K562 (cell line): ENCODE measurements at regions not wholly inside any gene's neighbourhood (a gene's known extent, or its start where the extent isn't known, plus 50 kb on each side); places are given as distances from the start of the nearest gene placed in this dataset.
A peak's percentile ranks its signal among the peaks of the same experiment; 100 is the strongest.

Experiments
- ATAC-seq: fragments of 200-7000 bp; cut with Tn5 transposase; 3 replicates; pipeline ENCODE4 v1.9.1; 2020; ENCODE audit warnings: moderate library complexity
- BruUV-seq: library from RNA; stranded (reverse); fragments of 400-500 nt; replicated peaks from 2 replicates; lab custom pipeline; 2021; lab: Mats Ljungman, UMichigan
- CTCF ChIA-PET: fragments of 300-600 bp; formaldehyde crosslinking; extraction: SDS; loops from one replicate; lab custom pipeline; 2021; ENCODE audit warnings: low intra/inter-chr PET ratio; lab: Yijun Ruan, JAX
- POLR2A ChIA-PET: fragments of 300-600, 350-650 bp; sonication (Branson Sonifier 250); formaldehyde crosslinking; extraction: SDS; loops from one replicate; lab custom pipeline; 2021; ENCODE audit warnings: antibody characterized with exemption, inconsistent platforms; lab: Yijun Ruan, JAX
- DNase-seq, 4 experiments: peaks; one replicate each; pipeline versions ENCODE4 v3.0.0 to v3.0.0-alpha.2; 2011 to 2018; ENCODE audit warnings: low spot score in 3 of 4, mixed read lengths in 3 of 4; ENCODE audit errors: extremely low read depth in 1 of 4
- FAIRE-seq: peaks from 2 replicates; lab custom pipeline; 2011; peaks lifted over from hg19 to GRCh38; lab: Jason Lieb, UNC
- H2AFZ ChIP-seq: 2 replicates; pipeline ENCODE4 v1.6.0; 2011; ENCODE audit warnings: low read depth, low read length, control low read depth, inconsistent platforms
- H3K27ac ChIP-seq: fragments of 200-600 bp; 3 replicates; pipeline ENCODE4 v1.8.0; 2011; ENCODE audit warnings: low read depth, mild to moderate bottlenecking, control low read depth, inconsistent platforms, low read length, moderate library complexity, mixed read lengths; ENCODE audit errors: extremely low read depth
- H3K27me3 ChIP-seq, 2 experiments: fragments of 300-600 bp in 1 of 2; 2 replicates in 1 of 2; 3 replicates in 1 of 2; pipeline versions ENCODE4 v1.6.0 to v1.8.0; 2011; ENCODE audit warnings: inconsistent platforms in 2 of 2, low read length in 2 of 2, mild to moderate bottlenecking in 1 of 2, mixed read lengths in 1 of 2, moderate library complexity in 1 of 2; ENCODE audit not compliant: control insufficient read depth in 2 of 2, insufficient read depth in 2 of 2
- H3K36me3 ChIP-seq: fragments of 300-600 bp; 3 replicates; pipeline ENCODE4 v1.8.0; 2011; ENCODE audit warnings: mild to moderate bottlenecking, low read length, inconsistent platforms; ENCODE audit not compliant: control insufficient read depth, insufficient read depth
- H3K4me1 ChIP-seq, 2 experiments: fragments of 200-600 bp in 1 of 2; replicated peaks in 1 of 2; 2 replicates in 1 of 2; 3 replicates in 1 of 2; pipeline versions ENCODE4 v1.5.1 to v1.8.0; 2011; ENCODE audit warnings: inconsistent platforms in 2 of 2, low read length in 2 of 2, mild to moderate bottlenecking in 1 of 2, mixed read lengths in 1 of 2, moderate library complexity in 1 of 2; ENCODE audit not compliant: control insufficient read depth in 2 of 2, insufficient read depth in 2 of 2
- H3K4me2 ChIP-seq: 2 replicates; pipeline ENCODE4 v1.6.1; 2011; ENCODE audit warnings: low read length, control low read depth, inconsistent platforms, mixed read lengths; ENCODE audit not compliant: insufficient read depth
- H3K4me3 ChIP-seq: fragments of 200-600 bp; sonication (generic), shearing (Covaris generic); 2 replicates; pipeline ENCODE4 v1.5.1; 2016; ENCODE audit warnings: control low read depth, inconsistent platforms
- H3K79me2 ChIP-seq: fragments of 200-600 bp; 3 replicates; pipeline ENCODE4 v1.8.0; 2011; ENCODE audit warnings: low read length, inconsistent platforms; ENCODE audit not compliant: control insufficient read depth, insufficient read depth
- H3K9ac ChIP-seq, 2 experiments: 2 replicates each; pipeline versions ENCODE4 v1.6.0 to v1.6.1; 2011; ENCODE audit warnings: low read depth in 2 of 2, low read length in 2 of 2, control low read depth in 1 of 2, inconsistent platforms in 1 of 2, mild to moderate bottlenecking in 1 of 2, mixed read lengths in 1 of 2; ENCODE audit not compliant: insufficient read depth in 1 of 2
- H3K9me1 ChIP-seq: one replicate; pipeline ENCODE4 v1.6.0; 2011; ENCODE audit warnings: inconsistent platforms, mild to moderate bottlenecking, low read length, moderate library complexity; ENCODE audit not compliant: control insufficient read depth, insufficient read depth
- H3K9me3 ChIP-seq: replicated peaks from 2 replicates; pipeline ENCODE4 v1.5.1; 2011; ENCODE audit warnings: low read depth, low read length, inconsistent platforms; ENCODE audit not compliant: control insufficient read depth, insufficient read depth
- H4K20me1 ChIP-seq: replicated peaks from 2 replicates; pipeline ENCODE4 v1.6.1; 2011; ENCODE audit warnings: low read length, inconsistent platforms, mixed read lengths; ENCODE audit not compliant: control insufficient read depth, insufficient read depth
- C11orf30 ChIP-seq: fragments of 450-650 bp; IDR thresholded peaks from 2 replicates; pipeline ENCODE4 v1.6.1; 2016; ENCODE audit warnings: low read depth, mild to moderate bottlenecking
- GATA2 ChIP-seq: sonication (generic); formaldehyde crosslinking; IDR thresholded peaks from 2 replicates; pipeline ENCODE4 v1.4.0; 2020; ENCODE audit warnings: mild to moderate bottlenecking, missing genetic modification reagents
- HIVEP1 ChIP-seq: fragments of 250-450 bp; sonication (Bioruptor Pico); IDR thresholded peaks from 2 replicates; pipeline ENCODE4 v1.4.0; 2020; ENCODE audit warnings: mild to moderate bottlenecking
- MAFF ChIP-seq: IDR thresholded peaks from 2 replicates; pipeline ENCODE4 v1.6.1; 2012; ENCODE audit warnings: low read length, improper control_type of control experiment
- MAFG ChIP-seq: fragments of 450-650 bp; conservative IDR thresholded peaks from 2 replicates; pipeline ENCODE4 v1.6.1; 2016; ENCODE audit warnings: missing genetic modification characterization, missing compliant biosample characterization
- MAFK ChIP-seq: IDR thresholded peaks from 2 replicates; pipeline ENCODE4 v1.6.1; 2011; ENCODE audit warnings: low read length, improper control_type of control experiment
- NFRKB ChIP-seq: fragments of 450-650 bp; IDR thresholded peaks from 2 replicates; pipeline ENCODE4 v1.6.1; 2016; ENCODE audit warnings: low read depth
- TAL1 ChIP-seq: fragments of 450-650 bp; IDR thresholded peaks from 2 replicates; pipeline ENCODE4 v1.6.1; 2016; ENCODE audit warnings: mild to moderate bottlenecking
- ZFP36 ChIP-seq: fragments of 150-350 bp; IDR thresholded peaks from 2 replicates; pipeline ENCODE4 v1.6.1; 2018; ENCODE audit warnings: low read length, low read depth; ENCODE audit not compliant: partially characterized antibody
- ZNF3 ChIP-seq: fragments of 250-450 bp; sonication (Bioruptor Pico); IDR thresholded peaks from 2 replicates; pipeline ENCODE4 v1.5.0; 2021; ENCODE audit warnings: mild to moderate bottlenecking, moderate library complexity
- ZNF316 ChIP-seq: fragments of 450-650 bp; IDR thresholded peaks from 2 replicates; pipeline ENCODE4 v1.6.1; 2016
- WGBS: fragments of 100-300 bp; shearing (Covaris generic); methylation state at CpG from one replicate; pipeline ENCODE4 v1.1.6; 2016; ENCODE audit warnings: low coverage, mixed read lengths; ENCODE audit not compliant: insufficient coverage; ENCODE audit errors: missing lambda C conversion rate; 5-methylcytosine and 5-hydroxymethylcytosine counted together
- in situ Hi-C: fragments of 300-500 bp; cut with MboI; formaldehyde crosslinking; loops from 4 replicates; pipeline ENCODE4 v1.15.0; 2018; ENCODE audit warnings: inconsistent platforms, mixed read lengths
- intact Hi-C: fragments of 100-400 bp; cut with micrococcal nuclease; formaldehyde crosslinking; loops from 2 replicates; pipeline ENCODE4 v1.14.2; 2022
- TF ChIP-seq, protein P1 (sequence below): sonication (generic); formaldehyde crosslinking; IDR thresholded peaks from 2 replicates; pipeline ENCODE4 v1.8.0; 2022; ENCODE audit warnings: mild to moderate bottlenecking, missing genetic modification reagents
- TF ChIP-seq, protein P2 (sequence below): sonication (generic); formaldehyde crosslinking; IDR thresholded peaks from 2 replicates; pipeline ENCODE4 v1.8.0; 2022; ENCODE audit warnings: missing genetic modification reagents, mild to moderate bottlenecking, borderline replicate concordance

DNA sequence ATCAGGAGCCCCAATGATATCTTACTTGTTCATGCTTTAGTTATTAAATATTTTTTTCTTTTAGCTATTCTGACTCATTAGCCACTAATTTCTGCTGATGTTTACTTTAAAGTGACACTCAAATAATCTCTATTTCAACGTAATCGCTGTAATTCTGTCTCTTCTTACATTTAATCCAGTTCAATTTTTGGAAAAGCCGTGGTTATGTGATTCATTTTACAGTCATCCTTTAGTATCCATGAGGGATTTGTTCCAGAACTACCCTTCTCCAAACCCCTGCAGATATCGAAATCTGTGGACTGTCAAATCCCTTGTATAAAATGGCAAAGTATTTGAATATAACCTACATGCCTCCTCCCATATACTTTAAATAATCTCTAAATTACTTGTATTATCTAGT is 1103.4 kb downstream of the LRFN5 start:
- Histone ChIP-seq H3K9ac (no peak overlapping the region), H3K36me3 (no peaks in the 10 kb centered on the region), H3K4me2 (no peak overlapping the region), H3K4me1 (no peaks in the 10 kb centered on the region), H3K79me2 (no peaks in the 10 kb centered on the region), H2AFZ (no peak overlapping the region), H3K27ac (no peak overlapping the region), H3K27me3 (no peaks in the 10 kb centered on the region), H3K9me3 (no peaks in the 10 kb centered on the region), H4K20me1 (no peaks in the 10 kb centered on the region), H3K9me1 (no peaks in the 10 kb centered on the region), H3K4me3 (no peak overlapping the region)
- CTCF ChIA-PET: no interaction called here
- TF ChIP-seq GATA2 (CRISPR knock-in tag) (no peak), NFRKB (no peak), ZFP36 (no peak), TAL1 (no peak)
- TF ChIP-seq, protein P1, sequence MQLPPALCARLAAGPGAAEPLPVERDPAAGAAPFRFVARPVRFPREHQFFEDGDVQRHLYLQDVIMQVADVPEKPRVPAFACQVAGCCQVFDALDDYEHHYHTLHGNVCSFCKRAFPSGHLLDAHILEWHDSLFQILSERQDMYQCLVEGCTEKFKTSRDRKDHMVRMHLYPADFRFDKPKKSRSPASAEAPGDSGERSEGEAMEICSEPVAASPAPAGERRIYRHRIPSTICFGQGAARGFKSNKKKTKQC (CRISPR knock-in tag): no peak
- intact Hi-C loops: no loop called here
- no TSS peak for BruUV-seq
- 0% methylated on average over 4 of the region's 4 CpGs for WGBS
- in situ Hi-C loops: no loop called here
- no peak for DNase-seq
- no peak for FAIRE-seq
- ATAC-seq: no peak
- POLR2A ChIA-PET: no interaction called here

DNA sequence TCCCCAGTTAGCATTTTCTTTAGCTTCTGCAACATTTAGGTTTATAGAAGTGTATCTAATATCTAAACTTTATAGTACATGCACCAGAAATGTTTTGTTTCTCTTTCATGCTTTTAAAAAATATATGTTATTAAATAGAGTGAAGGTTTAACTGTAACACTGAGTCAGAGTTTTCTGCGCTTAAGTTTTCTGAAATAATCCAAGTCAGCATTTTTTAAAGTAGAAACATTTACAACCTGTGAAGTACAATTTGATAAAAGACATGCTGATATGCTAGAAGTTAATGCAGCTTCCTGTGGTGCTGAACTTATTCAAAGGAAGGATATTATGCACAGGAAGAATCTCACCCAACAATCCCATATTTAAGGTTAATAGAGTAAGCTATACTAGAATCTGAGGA is 1096.8 kb downstream of the LRFN5 start:
- Histone ChIP-seq H3K4me2 (no peak overlapping the region), H3K9me1 (no peaks in the 10 kb centered on the region), H3K9ac (no peak overlapping the region), H3K79me2 (no peaks in the 10 kb centered on the region), H3K27me3 (no peaks in the 10 kb centered on the region), H3K4me1 (no peaks in the 10 kb centered on the region), H3K4me3 (no peak overlapping the region), H3K9me3 (no peaks in the 10 kb centered on the region), H2AFZ (no peak overlapping the region), H3K27ac (no peak overlapping the region), H4K20me1 (no peaks in the 10 kb centered on the region), H3K36me3 (no peaks in the 10 kb centered on the region)
- CTCF ChIA-PET: no interaction called here
- TF ChIP-seq MAFG (tag): 0 out of 2 replicates have a peak, but pooled peaks have one; percentile 35
- TF ChIP-seq ZNF316: peak; percentile 49
- no peak for TF ChIP-seq ZNF3 (CRISPR knock-in tag)
- TF ChIP-seq HIVEP1 (CRISPR knock-in tag): no peak
- TF ChIP-seq, protein P2, sequence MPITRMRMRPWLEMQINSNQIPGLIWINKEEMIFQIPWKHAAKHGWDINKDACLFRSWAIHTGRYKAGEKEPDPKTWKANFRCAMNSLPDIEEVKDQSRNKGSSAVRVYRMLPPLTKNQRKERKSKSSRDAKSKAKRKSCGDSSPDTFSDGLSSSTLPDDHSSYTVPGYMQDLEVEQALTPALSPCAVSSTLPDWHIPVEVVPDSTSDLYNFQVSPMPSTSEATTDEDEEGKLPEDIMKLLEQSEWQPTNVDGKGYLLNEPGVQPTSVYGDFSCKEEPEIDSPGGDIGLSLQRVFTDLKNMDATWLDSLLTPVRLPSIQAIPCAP (CRISPR knock-in tag): no peak
- peak; percentile 51 for TF ChIP-seq MAFF
- peak; percentile 54; the same call in 1 of the 2 replicates for TF ChIP-seq MAFK
- 0 out of 2 replicates have a peak, but pooled peaks have one; percentile 13 for TF ChIP-seq C11orf30
- intact Hi-C loops: no loop called here
- in situ Hi-C loops: no loop called here
- 0% methylated on average over 1 of the region's 1 CpG for WGBS
- FAIRE-seq (no peak), ATAC-seq (no peak), DNase-seq (no peak)
- no TSS peak for BruUV-seq
- POLR2A ChIA-PET: no interaction called here
